ENCODE measurements at regions not wholly inside any gene's neighbourhood (a gene's known extent, or its start where the extent isn't known, plus 50 kb on each side); places are given as distances from the start of the nearest gene placed in this dataset.

DNA sequence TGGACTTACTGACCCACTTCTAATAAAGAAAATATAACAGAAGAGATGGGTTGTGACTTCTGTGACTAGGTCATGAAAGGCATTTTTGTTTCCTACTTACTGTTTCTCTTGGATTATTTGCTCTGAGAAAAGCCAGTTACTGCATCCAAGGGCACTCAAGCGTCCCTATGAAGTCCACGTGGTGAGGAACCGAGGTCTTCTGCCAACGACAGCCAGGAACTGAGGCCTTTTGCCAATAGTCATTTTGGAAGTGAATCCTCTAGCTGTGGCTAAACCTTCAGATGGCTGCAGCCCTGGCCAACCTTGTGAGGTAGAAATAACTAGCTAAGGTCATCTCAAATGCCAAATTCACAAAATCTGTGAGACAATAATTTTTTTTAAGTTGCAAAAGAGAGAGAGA lies 449.8 kb upstream of the RGPD4 start:
- TF ChIP-seq, protein P1, sequence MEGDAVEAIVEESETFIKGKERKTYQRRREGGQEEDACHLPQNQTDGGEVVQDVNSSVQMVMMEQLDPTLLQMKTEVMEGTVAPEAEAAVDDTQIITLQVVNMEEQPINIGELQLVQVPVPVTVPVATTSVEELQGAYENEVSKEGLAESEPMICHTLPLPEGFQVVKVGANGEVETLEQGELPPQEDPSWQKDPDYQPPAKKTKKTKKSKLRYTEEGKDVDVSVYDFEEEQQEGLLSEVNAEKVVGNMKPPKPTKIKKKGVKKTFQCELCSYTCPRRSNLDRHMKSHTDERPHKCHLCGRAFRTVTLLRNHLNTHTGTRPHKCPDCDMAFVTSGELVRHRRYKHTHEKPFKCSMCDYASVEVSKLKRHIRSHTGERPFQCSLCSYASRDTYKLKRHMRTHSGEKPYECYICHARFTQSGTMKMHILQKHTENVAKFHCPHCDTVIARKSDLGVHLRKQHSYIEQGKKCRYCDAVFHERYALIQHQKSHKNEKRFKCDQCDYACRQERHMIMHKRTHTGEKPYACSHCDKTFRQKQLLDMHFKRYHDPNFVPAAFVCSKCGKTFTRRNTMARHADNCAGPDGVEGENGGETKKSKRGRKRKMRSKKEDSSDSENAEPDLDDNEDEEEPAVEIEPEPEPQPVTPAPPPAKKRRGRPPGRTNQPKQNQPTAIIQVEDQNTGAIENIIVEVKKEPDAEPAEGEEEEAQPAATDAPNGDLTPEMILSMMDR (IDR thresholded peaks at IDR 0.05) = no peak
- no peak for TF ChIP-seq POLR2A (IDR thresholded peaks at IDR 0.05)
